ENCODE measurements at regions not wholly inside any gene's neighbourhood (a gene's known extent, or its start where the extent isn't known, plus 50 kb on each side); places are given as distances from the start of the nearest gene placed in this dataset.
"Not testable (repeated sequence)": the region's sequence is repeated elsewhere in the genome, so short reads cannot be mapped to it uniquely, and the experiment has no call there.

DNA sequence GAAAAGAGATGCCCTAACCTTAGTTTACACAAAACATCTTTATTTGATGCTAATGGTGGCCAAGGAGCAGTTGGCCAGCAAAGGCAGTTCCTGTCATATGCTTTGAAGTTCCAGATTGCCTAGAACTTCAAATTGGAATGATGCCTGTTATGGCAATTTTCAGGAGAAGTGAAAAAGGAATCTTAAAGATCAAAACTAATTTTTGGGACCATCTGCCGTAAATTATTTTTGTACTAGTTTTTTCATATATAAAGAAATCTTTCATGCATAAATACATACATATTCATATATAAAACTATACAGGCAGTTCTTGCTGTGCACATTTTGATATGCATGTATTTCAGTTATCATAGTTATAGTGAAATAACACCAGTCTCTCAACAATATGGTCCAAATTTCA lies 1185.6 kb upstream of the FAM98A start (continued):
- TF ChIP-seq HMGA2 (CRISPR knock-in tag; IDR thresholded peaks at IDR 0.05): no peak

DNA sequence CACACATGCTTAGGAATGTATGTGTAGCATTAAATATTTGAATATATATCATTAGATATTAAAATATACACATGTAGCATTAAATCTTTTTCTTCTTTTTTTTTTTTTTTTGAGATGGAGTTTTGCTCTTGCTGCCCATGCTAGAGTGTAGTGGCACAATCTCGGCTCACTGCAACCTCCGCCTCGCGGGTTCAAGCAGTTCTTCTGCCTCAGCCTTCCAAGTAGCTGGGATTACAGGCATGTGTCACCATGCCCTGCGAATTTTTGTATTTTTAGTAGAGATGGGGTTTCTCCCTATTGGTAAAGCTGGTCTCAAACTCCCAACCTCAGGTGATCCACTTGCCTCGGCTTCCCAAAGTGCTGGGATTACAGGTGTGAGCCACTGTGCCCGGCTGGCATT lies 1151.6 kb upstream of the FAM98A start:
- POLR2A ChIA-PET; H3K27ac Mint-ChIP-seq; H3K36me3 Mint-ChIP-seq; H3K4me3 Mint-ChIP-seq; H3K27me3 Mint-ChIP-seq (ENCODE audit: low read depth); H3K4me1 Mint-ChIP-seq; CTCF ChIA-PET; ATAC-seq; DNase-seq (ENCODE audit: low spot score): not testable (repeated sequence)
- peaks cover 11% of the 10 kb centered on the region for H3K9me3 Mint-ChIP-seq

DNA sequence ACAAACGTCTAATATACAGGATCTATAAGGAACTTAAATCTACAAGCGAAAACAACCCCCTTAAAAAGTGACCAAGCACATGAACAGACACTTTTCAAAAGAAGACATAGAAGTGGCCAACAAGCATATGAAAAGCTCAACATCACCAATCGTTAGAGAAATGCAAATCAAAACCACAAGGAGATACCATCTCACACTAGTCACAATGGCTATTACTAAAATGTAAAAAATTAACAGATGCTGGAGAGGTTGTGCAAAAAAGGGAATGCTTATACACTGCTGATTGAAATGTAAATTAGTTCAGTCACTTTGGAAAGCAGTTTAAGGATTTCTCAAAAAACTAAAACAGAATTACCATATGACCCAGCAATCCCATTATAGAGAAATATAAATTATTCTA lies 1148.5 kb upstream of the FAM98A start:
- H3K36me3 Mint-ChIP-seq: no peaks in the 10 kb centered on the region; the same call in 1 of the 2 replicates
- peaks cover 11% of the 10 kb centered on the region for H3K9me3 Mint-ChIP-seq
- ChIA-PET CTCF (no interaction called here), POLR2A (no interaction called here)
- H3K4me1 Mint-ChIP-seq: no peaks in the 10 kb centered on the region
- H3K4me3 Mint-ChIP-seq: no peak overlapping the region
- ATAC-seq (no peak), DNase-seq (ENCODE audit: low spot score) (no peak)
- TF ChIP-seq, protein P1, sequence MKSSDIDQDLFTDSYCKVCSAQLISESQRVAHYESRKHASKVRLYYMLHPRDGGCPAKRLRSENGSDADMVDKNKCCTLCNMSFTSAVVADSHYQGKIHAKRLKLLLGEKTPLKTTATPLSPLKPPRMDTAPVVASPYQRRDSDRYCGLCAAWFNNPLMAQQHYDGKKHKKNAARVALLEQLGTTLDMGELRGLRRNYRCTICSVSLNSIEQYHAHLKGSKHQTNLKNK (CRISPR knock-in tag; IDR thresholded peaks at IDR 0.05): no peak
- TF ChIP-seq, protein P2, sequence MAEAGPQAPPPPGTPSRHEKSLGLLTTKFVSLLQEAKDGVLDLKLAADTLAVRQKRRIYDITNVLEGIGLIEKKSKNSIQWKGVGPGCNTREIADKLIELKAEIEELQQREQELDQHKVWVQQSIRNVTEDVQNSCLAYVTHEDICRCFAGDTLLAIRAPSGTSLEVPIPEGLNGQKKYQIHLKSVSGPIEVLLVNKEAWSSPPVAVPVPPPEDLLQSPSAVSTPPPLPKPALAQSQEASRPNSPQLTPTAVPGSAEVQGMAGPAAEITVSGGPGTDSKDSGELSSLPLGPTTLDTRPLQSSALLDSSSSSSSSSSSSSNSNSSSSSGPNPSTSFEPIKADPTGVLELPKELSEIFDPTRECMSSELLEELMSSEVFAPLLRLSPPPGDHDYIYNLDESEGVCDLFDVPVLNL (CRISPR knock-in tag; IDR thresholded peaks at IDR 0.05; ENCODE audit: borderline replicate concordance, low read depth): no peak
- TF ChIP-seq, protein P3, sequence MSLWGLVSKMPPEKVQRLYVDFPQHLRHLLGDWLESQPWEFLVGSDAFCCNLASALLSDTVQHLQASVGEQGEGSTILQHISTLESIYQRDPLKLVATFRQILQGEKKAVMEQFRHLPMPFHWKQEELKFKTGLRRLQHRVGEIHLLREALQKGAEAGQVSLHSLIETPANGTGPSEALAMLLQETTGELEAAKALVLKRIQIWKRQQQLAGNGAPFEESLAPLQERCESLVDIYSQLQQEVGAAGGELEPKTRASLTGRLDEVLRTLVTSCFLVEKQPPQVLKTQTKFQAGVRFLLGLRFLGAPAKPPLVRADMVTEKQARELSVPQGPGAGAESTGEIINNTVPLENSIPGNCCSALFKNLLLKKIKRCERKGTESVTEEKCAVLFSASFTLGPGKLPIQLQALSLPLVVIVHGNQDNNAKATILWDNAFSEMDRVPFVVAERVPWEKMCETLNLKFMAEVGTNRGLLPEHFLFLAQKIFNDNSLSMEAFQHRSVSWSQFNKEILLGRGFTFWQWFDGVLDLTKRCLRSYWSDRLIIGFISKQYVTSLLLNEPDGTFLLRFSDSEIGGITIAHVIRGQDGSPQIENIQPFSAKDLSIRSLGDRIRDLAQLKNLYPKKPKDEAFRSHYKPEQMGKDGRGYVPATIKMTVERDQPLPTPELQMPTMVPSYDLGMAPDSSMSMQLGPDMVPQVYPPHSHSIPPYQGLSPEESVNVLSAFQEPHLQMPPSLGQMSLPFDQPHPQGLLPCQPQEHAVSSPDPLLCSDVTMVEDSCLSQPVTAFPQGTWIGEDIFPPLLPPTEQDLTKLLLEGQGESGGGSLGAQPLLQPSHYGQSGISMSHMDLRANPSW (CRISPR knock-in tag; conservative IDR thresholded peaks at IDR 0.05; ENCODE audit: low read depth): no peak
- TF ChIP-seq JAZF1 (CRISPR knock-in tag; IDR thresholded peaks at IDR 0.05) (no peak), CREM (CRISPR knock-in tag; IDR thresholded peaks at IDR 0.05) (no peak), ZNF121 (CRISPR knock-in tag; IDR thresholded peaks at IDR 0.05) (no peak), NFE2L1 (CRISPR knock-in tag; IDR thresholded peaks at IDR 0.05) (no peak), NFATC4 (CRISPR knock-in tag; IDR thresholded peaks at IDR 0.05) (no peak), TCF7 (CRISPR knock-in tag; IDR thresholded peaks at IDR 0.05; ENCODE audit: low read depth) (no peak), PRRX2 (CRISPR knock-in tag; IDR thresholded peaks at IDR 0.05) (no peak), IRF2 (CRISPR knock-in tag; IDR thresholded peaks at IDR 0.05; ENCODE audit: borderline replicate concordance, low read depth) (no peak)
- TF ChIP-seq, protein P4, sequence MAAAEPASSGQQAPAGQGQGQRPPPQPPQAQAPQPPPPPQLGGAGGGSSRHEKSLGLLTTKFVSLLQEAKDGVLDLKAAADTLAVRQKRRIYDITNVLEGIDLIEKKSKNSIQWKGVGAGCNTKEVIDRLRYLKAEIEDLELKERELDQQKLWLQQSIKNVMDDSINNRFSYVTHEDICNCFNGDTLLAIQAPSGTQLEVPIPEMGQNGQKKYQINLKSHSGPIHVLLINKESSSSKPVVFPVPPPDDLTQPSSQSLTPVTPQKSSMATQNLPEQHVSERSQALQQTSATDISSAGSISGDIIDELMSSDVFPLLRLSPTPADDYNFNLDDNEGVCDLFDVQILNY (CRISPR knock-in tag; IDR thresholded peaks at IDR 0.05): no peak
- TF ChIP-seq, protein P5, sequence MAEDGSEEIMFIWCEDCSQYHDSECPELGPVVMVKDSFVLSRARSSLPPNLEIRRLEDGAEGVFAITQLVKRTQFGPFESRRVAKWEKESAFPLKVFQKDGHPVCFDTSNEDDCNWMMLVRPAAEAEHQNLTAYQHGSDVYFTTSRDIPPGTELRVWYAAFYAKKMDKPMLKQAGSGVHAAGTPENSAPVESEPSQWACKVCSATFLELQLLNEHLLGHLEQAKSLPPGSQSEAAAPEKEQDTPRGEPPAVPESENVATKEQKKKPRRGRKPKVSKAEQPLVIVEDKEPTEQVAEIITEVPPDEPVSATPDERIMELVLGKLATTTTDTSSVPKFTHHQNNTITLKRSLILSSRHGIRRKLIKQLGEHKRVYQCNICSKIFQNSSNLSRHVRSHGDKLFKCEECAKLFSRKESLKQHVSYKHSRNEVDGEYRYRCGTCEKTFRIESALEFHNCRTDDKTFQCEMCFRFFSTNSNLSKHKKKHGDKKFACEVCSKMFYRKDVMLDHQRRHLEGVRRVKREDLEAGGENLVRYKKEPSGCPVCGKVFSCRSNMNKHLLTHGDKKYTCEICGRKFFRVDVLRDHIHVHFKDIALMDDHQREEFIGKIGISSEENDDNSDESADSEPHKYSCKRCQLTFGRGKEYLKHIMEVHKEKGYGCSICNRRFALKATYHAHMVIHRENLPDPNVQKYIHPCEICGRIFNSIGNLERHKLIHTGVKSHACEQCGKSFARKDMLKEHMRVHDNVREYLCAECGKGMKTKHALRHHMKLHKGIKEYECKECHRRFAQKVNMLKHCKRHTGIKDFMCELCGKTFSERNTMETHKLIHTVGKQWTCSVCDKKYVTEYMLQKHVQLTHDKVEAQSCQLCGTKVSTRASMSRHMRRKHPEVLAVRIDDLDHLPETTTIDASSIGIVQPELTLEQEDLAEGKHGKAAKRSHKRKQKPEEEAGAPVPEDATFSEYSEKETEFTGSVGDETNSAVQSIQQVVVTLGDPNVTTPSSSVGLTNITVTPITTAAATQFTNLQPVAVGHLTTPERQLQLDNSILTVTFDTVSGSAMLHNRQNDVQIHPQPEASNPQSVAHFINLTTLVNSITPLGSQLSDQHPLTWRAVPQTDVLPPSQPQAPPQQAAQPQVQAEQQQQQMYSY (CRISPR knock-in tag; IDR thresholded peaks at IDR 0.05): no peak
- TF ChIP-seq, protein P6, sequence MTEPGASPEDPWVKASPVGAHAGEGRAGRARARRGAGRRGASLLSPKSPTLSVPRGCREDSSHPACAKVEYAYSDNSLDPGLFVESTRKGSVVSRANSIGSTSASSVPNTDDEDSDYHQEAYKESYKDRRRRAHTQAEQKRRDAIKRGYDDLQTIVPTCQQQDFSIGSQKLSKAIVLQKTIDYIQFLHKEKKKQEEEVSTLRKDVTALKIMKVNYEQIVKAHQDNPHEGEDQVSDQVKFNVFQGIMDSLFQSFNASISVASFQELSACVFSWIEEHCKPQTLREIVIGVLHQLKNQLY (CRISPR knock-in tag; IDR thresholded peaks at IDR 0.05): no peak
- no peaks in the 10 kb centered on the region for H3K27me3 Mint-ChIP-seq (ENCODE audit: low read depth)
- no peak overlapping the region for H3K27ac Mint-ChIP-seq

Data from WTC11 (cell line).